SHP77 treated with DMSO at 0.1 percent for 48 hours (cell line): ENCODE measurements at regions not wholly inside any gene's neighbourhood (a gene's known extent, or its start where the extent isn't known, plus 50 kb on each side); places are given as distances from the start of the nearest gene placed in this dataset.

Experiments
- DNase-seq: peaks from one replicate; lab custom pipeline; 2025; lab: John Stamatoyannopoulos, UW

DNA sequence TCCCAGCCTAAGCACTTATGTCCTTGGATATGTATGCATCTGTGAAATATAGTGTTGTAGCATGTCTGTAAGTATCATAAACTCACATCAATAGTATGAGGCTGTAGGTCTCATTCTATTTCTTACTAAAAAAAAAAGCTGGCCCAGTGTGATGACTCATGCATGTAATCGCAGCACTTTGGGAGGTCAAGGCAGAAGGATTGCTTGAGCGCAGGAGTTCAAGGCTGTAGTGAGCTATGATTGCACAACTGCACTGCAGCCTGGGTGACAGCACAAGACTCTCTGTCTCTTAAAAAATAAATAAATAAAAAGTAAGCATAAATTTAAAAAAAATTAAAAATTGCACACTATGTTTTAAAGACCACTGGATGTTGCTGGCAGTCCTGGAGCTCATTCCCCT lies 79.1 kb upstream of the SPATA13 start:
- DNase-seq = no peak

DNA sequence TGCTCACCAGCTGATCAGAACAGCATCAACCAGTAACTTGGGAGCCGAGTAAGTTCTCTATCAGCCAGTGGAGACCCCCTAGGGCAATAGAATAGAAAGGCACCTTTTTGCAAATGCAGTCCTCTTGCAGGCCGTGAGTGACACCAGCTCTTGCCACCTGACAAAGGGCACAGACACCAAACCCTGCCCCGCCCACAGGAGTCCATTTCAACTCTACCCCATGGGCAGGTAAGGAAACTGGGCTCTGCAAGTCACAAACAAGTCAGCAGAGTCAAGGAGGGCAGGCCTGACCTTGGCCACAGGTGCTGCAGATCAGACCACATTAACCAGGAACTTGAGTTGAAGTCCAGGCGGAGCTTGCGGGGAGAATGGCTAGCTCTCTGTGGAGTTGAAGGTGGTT lies 77.4 kb upstream of the SPATA13 start:
- no peak for DNase-seq

- no peak for DNase-seq
Measured at GRCh38 chr13:24083722-24084421, 76.6 kb upstream of the SPATA13 start.

- no peak for DNase-seq
Measured at GRCh38 chr13:24085662-24086061, 74.9 kb upstream of the SPATA13 start.

DNA sequence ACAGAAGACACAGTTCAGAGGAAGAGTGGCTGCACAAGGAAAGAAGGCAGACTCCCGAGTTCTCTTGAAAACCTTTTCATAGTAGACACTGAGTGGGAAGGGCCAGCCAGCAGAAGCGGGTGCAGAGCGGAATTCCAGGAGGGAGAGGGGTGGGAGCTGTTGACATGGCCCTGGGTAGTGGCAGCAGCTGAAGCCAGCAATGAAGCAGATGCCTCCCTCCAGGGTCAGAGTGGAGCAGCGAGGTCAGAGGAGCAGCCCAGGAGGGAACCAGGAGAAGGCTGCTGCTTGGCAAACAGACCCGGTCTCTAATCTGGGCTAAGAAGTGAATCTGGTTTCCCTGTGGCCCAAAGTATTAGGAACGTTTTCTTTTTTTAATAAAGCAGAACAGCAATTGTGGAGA lies 73.9 kb upstream of the SPATA13 start:
- DNase-seq = no peak

DNA sequence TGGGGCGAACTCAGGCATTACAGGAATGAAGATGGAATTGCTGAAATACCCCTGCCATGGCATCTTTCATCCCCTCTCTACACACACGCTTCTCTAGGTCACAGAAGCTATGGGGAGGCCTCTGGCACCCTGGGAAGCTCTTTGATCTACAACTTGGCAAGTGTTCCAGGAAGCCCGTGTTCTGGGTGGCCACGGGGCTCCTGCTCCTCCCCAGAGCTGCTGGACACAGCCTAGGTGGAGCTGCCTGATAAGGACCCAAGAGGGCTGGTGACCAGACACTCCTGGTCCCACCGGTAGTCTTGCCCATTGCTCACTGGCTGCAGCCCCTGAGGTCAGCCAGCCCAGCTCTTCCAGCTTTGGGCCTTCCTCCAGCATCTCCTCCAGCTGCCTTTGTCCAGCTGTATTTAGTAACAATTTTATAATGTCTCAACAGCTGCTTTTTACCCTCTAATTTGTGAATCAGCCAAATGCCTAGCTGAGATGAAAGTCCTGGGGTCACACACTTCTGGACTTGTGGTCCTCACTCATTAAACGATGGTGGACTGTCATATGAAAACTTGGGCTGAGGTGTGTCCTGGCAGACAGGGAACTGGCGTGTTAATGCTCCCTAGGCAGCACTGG lies 72.8 kb upstream of the SPATA13 start:
- DNase-seq = no peak

DNA sequence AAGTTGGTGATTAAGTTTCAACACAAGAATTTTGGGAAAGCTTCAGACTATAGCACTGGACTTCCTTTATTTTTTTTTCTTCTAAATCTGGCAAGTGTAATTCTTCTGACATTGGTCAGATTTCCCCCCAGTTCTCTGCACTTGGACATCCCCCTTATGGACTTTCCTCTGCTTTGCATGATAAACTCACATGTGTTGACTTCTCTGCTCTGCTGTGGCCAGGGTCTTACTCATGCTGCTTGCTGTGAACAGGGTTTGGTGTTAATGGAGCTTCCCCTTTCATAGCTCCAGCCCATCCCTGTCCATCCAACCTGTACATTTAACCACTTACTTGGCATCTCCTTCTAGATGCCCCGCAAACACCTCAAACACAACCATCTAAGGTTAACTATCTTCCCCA lies 70.5 kb upstream of the SPATA13 start:
- no peak for DNase-seq

DNA sequence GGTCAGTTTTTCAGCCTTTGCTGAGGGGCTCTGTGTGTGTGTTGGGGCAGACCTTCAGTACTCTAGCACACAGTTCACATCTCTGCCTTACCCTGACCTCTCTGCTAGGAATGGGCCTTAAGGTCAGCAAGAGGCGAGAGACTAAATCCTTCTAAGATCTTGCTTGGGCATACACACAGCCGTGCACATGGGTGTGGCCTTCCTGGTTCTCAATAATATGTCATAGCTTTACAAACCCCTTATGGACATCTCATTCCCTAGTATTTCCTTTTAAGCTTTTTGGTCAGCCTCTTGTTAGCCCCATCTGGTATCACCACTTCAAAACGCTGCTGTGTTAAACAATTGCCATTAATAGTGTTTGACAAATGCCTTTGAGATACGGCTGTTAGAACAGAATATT lies 69.4 kb upstream of the SPATA13 start:
- no peak for DNase-seq

DNA sequence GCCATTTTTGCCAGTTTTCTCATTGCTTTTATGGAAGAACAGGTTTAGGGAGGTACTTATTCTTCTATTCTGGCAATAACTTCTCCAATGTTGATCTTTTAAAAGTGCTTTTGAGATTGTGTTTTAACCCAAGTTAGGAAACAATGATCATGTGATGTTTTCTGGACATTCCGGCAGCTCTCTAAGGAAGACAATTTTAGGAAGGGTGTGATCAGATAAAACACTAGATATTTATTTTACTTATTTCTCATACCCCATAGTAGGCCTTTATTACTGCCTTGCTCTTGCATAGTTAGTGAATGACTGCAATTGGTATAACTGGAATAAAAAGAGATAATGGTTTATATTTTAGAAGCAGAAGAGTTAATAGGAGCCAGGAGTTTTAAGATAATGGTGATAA lies 68.4 kb upstream of the SPATA13 start:
- DNase-seq = no peak

DNA sequence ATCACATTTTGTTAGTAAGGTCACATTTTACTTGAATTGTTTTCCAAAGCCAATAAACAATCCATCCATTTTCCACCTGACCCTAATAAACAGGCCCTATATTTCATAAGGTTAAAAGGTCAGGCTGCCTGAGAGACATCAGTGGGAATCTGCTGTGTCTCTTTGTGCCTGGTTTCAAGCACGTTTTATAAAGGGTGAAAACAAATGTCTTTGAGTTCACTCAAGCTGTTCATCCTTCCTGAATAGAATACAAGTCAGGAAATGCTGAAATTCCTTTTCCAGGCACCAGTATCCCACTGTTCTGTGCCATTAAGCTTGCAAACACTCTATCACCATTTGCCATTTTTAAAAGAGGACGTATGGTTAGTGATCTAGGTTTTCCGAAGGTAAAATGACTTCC lies 67.5 kb upstream of the SPATA13 start:
- no peak for DNase-seq

DNA sequence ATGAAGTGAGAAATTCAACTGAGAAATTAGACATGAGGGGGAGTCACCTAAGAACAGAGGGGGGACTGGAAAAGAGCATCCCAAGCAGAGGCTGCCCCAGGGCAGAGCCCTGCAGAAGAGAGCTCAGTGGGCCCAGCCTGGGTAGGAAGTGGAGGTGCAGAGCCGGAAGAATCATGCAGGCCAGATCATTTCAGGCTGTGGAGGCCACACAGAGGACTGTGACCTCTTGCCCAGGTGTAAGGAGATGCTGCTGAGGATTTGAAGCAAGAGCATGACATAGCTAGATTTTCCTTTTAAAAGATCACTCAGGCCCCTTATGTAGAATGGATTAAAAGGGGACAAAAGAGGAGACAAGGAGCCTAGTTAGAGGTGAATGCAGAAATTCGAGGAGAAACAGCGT lies 63.9 kb upstream of the SPATA13 start:
- no peak for DNase-seq

DNA sequence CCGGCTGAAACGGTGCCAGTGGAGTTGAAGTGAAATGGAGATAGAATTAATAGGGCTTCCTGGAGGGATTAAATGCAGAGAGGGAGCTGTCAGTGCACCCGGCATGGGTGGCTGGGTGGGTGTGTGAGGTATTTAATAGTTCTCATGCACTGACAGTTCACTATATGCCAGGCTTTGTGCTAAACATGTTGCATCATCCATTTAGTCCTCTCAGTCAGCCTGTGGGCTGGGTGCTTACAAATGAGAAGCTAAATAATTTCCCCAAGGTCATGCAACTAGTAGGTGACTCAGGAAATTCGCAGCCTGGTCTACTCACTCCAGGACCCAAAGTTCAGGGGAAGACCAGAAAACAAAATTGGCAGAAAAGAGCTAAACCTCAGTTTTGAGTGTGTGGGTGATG lies 63.5 kb upstream of the SPATA13 start:
- no peak for DNase-seq

- DNase-seq = no peak
Measured at GRCh38 chr13:24097667-24098066, 62.9 kb upstream of the SPATA13 start.

GRCh38 chr13:24099490-24099889 lies 61.0 kb upstream of the SPATA13 start:
- DNase-seq = no peak

DNA sequence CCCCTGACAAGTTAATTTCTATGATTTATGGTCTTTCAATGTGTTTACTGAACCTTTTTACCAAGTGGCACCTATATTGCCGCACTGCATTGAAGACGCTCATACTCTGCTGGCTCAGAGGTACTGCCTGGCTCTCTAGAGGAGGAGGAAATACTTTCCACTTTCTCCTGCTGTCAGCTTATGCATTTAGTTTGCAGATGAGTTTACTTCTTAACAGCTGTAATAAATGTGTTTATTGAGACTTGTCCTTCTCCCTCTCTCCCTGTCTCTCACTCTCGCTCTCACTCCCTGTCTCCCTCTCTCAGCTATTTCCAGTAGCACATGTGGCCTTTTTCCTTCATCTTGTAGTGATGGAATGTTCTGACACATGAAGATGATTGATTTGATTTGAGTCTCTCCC lies 60.3 kb upstream of the SPATA13 start:
- no peak for DNase-seq

- DNase-seq = no peak
Measured at GRCh38 chr13:24103782-24104372, 56.6 kb upstream of the SPATA13 start.

GRCh38 chr13:24104723-24105122 lies 55.8 kb upstream of the SPATA13 start:
- DNase-seq = no peak

- no peak for DNase-seq
Measured at GRCh38 chr13:24106429-24106828, 54.1 kb upstream of the SPATA13 start.

DNA sequence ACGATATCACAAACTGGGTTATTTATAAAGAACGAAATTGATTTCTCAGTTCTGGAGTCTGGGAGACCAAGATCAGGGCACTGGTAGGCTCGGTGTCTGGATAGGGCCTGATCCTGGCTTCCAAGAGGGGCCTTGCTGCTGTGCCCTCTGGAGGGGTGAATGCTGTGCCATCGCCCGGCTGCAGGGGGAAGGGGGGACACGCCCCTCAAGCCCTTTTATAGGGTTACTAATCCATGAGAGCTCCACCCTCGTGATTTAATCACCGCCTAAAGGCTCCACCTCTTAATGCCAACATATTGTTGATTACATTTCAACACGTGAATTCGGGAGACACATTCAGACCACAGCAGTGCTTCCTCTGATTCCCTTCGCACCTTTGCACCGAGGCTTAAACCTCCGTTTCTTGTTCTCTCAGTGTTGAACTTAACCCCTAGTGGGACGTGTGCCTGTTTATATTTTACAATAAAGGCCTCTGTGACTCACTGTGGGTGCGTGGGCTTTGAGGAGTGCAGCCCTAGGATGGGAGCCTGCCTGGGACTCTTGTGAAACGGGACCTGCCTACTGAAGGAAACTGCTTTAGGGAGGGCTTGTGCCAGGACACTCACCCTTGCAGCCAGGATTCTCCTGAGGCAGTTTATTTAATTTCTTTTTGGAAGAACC lies 52.4 kb upstream of the SPATA13 start:
- no peak for DNase-seq

DNA sequence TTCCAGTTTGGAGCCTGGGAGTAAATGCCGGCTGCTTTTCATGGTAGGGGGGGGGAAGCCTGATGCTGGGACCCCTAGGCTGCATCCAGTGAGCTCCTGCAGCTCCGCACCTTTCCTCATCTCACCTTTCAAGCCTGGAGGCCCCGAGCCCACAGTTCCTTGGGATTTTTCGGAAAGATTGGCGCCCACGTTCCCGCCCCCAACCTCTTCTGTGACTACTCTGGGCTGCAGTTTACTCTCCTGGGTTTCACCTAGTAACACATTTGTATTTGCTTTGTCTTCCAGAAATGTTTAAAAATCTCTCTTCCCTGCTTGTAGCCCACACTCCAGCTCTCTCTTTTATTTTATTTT lies 51.9 kb upstream of the SPATA13 start:
- DNase-seq = no peak

DNA sequence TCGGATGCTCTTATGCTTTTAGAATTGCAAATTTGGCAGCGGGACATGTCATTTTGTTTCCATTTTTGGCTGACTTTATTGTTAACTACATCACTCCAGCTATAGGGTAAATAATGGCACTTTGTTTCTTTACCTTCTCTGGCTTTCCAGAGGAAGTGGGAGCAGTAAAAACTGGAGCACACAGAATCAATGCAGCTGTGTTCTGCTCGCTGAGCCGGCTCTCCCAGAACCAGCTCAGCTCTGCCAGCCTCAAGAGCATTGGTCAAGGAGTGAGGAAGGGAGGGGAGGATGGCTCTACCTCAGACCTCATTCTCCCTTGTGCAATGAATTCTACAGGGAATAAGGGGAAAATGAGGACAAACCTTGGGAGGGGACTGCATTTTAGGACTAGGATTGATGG lies 50.5 kb upstream of the SPATA13 start:
- no peak for DNase-seq
